Trophoblast cell (in vitro differentiated cells and primary cell): ENCODE measurements at regions not wholly inside any gene's neighbourhood (a gene's known extent, or its start where the extent isn't known, plus 50 kb on each side); places are given as distances from the start of the nearest gene placed in this dataset.
A peak's percentile ranks its signal among the peaks of the same experiment; 100 is the strongest.

Experiments
- DNase-seq, 2 donors: peaks; one replicate each; pipeline ENCODE4 v3.0.0-alpha.2; 2016
- H2AFZ ChIP-seq: 2 replicates; pipeline ENCODE4 v1.6.1; 2013; ENCODE audit warnings: low read length, moderate library complexity, mild to moderate bottlenecking; ENCODE audit not compliant: insufficient read depth, poor library complexity
- H2AK5ac ChIP-seq: 2 replicates; pipeline ENCODE4 v1.6.1; 2013; ENCODE audit warnings: mild to moderate bottlenecking, low read length
- H2BK120ac ChIP-seq: 2 replicates; pipeline ENCODE4 v1.6.1; 2013; ENCODE audit warnings: low read length, mild to moderate bottlenecking, moderate library complexity; ENCODE audit not compliant: insufficient read depth, poor library complexity
- H2BK12ac ChIP-seq: 2 replicates; pipeline ENCODE4 v1.6.1; 2013; ENCODE audit warnings: mild to moderate bottlenecking, low read length, moderate library complexity
- H2BK5ac ChIP-seq: 2 replicates; pipeline ENCODE4 v1.6.1; 2013; ENCODE audit warnings: low read length, low read depth, moderate library complexity, mild to moderate bottlenecking; ENCODE audit not compliant: poor library complexity
- H3K14ac ChIP-seq: 2 replicates; pipeline ENCODE4 v1.6.1; 2013; ENCODE audit warnings: mild to moderate bottlenecking, low read length
- H3K18ac ChIP-seq: 2 replicates; pipeline ENCODE4 v1.6.1; 2013; ENCODE audit warnings: mild to moderate bottlenecking, low read length
- H3K23ac ChIP-seq: 2 replicates; pipeline ENCODE4 v1.6.1; 2013; ENCODE audit warnings: low read length
- H3K27ac ChIP-seq: 2 replicates; pipeline ENCODE4 v1.5.1; 2013; ENCODE audit warnings: low read depth, mild to moderate bottlenecking, inconsistent platforms, low read length, moderate library complexity
- H3K27me3 ChIP-seq: 2 replicates; pipeline ENCODE4 v1.6.1; 2013; ENCODE audit warnings: inconsistent platforms, mild to moderate bottlenecking, low read length, moderate library complexity; ENCODE audit not compliant: insufficient read depth
- H3K36me3 ChIP-seq, 2 experiments: 1 replicate in 1 of 2; 2 replicates in 1 of 2; pipeline ENCODE4 v1.6.1; 2013; ENCODE audit warnings: low read length in 2 of 2, mild to moderate bottlenecking in 2 of 2, moderate library complexity in 1 of 2; ENCODE audit not compliant: insufficient read depth in 2 of 2, control insufficient read depth in 1 of 2
- H3K4ac ChIP-seq: 2 replicates; pipeline ENCODE4 v1.6.1; 2013; ENCODE audit warnings: low read depth, mild to moderate bottlenecking, low read length, moderate library complexity
- H3K4me1 ChIP-seq, 2 experiments: 1 replicate in 1 of 2; 2 replicates in 1 of 2; pipeline ENCODE4 v1.6.1; 2013; ENCODE audit warnings: low read length in 2 of 2, mild to moderate bottlenecking in 2 of 2, moderate library complexity in 1 of 2; ENCODE audit not compliant: insufficient read depth in 2 of 2, control insufficient read depth in 1 of 2
- H3K4me2 ChIP-seq: 2 replicates; pipeline ENCODE4 v1.6.1; 2013; ENCODE audit warnings: inconsistent platforms, mild to moderate bottlenecking, low read length, moderate library complexity
- H3K4me3 ChIP-seq: 2 replicates; pipeline ENCODE4 v1.5.1; 2013; ENCODE audit warnings: mild to moderate bottlenecking, low read depth, low read length, inconsistent platforms
- H3K79me1 ChIP-seq: one replicate; pipeline ENCODE4 v1.6.1; 2013; ENCODE audit warnings: low read length
- H3K79me2 ChIP-seq: 2 replicates; pipeline ENCODE4 v1.6.1; 2013; ENCODE audit warnings: low read length, mild to moderate bottlenecking; ENCODE audit not compliant: control insufficient read depth, insufficient read depth, poor library complexity
- H3K9ac ChIP-seq: 2 replicates; pipeline ENCODE4 v1.6.1; 2013; ENCODE audit warnings: mild to moderate bottlenecking, low read length
- H3K9me3 ChIP-seq: 2 replicates; pipeline ENCODE4 v1.6.1; 2013; ENCODE audit warnings: low read depth, mild to moderate bottlenecking, control low read depth, inconsistent platforms, low read length; ENCODE audit not compliant: insufficient read depth
- H4K12ac ChIP-seq: 2 replicates; pipeline ENCODE4 v1.6.1; 2013; ENCODE audit warnings: low read depth, mild to moderate bottlenecking, low read length, moderate library complexity
- H4K8ac ChIP-seq: 2 replicates; pipeline ENCODE4 v1.6.1; 2013; ENCODE audit warnings: low read depth, mild to moderate bottlenecking, low read length, moderate library complexity
- H4K91ac ChIP-seq: one replicate; pipeline ENCODE4 v1.6.1; 2013; ENCODE audit warnings: low read depth, mild to moderate bottlenecking, low read length, moderate library complexity
- WGBS: extraction: QIAGEN DNeasy Blood & Tissue Kit; methylation state at CpG from one replicate; pipeline ENCODE4 v1.1.7; 2013; ENCODE audit warnings: missing lambda C conversion rate; ENCODE audit not compliant: insufficient read length, insufficient coverage; ENCODE audit errors: extremely low coverage; 5-methylcytosine and 5-hydroxymethylcytosine counted together

GRCh38 chr16:59213952-59214351 is 479.8 kb upstream of the GOT2 start:
- no peak overlapping the region for H3K27ac ChIP-seq
- H3K79me2 ChIP-seq = no peaks in the 10 kb centered on the region
- no peak for DNase-seq
- no peak overlapping the region for H3K18ac ChIP-seq
- no peaks in the 10 kb centered on the region for H3K36me3 ChIP-seq
- H3K4me2 ChIP-seq = no peak overlapping the region
- no peak overlapping the region for H3K9ac ChIP-seq
- no peak overlapping the region for H2AFZ ChIP-seq
- H3K9me3 ChIP-seq = no peaks in the 10 kb centered on the region
- no peak overlapping the region for H4K8ac ChIP-seq
- H3K27me3 ChIP-seq = no peaks in the 10 kb centered on the region
- H2AK5ac ChIP-seq = no peak overlapping the region
- no peak overlapping the region for H4K12ac ChIP-seq
- no peak overlapping the region for H3K23ac ChIP-seq
- no peak overlapping the region for H2BK5ac ChIP-seq
- H3K79me1 ChIP-seq = no peaks in the 10 kb centered on the region
- WGBS = no CpG with 5 or more reads among the region's 1 CpG
- H3K4ac ChIP-seq = no peak overlapping the region
- no peak overlapping the region for H3K4me3 ChIP-seq
- no peak overlapping the region for H2BK120ac ChIP-seq
- no peak overlapping the region for H3K14ac ChIP-seq
- no peak overlapping the region for H4K91ac ChIP-seq
- H2BK12ac ChIP-seq = no peak overlapping the region
- H3K4me1 ChIP-seq = peaks cover 0 to 2% of the 10 kb centered on the region in 2 experiments

GRCh38 chr16:59212492-59213024 is 478.4 kb upstream of the GOT2 start:
- H2AFZ ChIP-seq = no peak overlapping the region
- H4K8ac ChIP-seq = no peak overlapping the region
- no peak overlapping the region for H3K4me3 ChIP-seq
- no peak overlapping the region for H3K18ac ChIP-seq
- H4K12ac ChIP-seq = no peak overlapping the region
- no peaks in the 10 kb centered on the region for H3K9me3 ChIP-seq
- no peak overlapping the region for H3K14ac ChIP-seq
- DNase-seq = no peak
- H3K27me3 ChIP-seq = no peaks in the 10 kb centered on the region
- H3K27ac ChIP-seq = no peak overlapping the region
- no peak overlapping the region for H2AK5ac ChIP-seq
- no peaks in the 10 kb centered on the region for H3K79me1 ChIP-seq
- H3K9ac ChIP-seq = no peak overlapping the region
- H2BK12ac ChIP-seq = no peak overlapping the region
- no peak overlapping the region for H3K4ac ChIP-seq
- H2BK5ac ChIP-seq = no peak overlapping the region
- no peaks in the 10 kb centered on the region for H3K79me2 ChIP-seq
- no CpG with 5 or more reads among the region's 1 CpG for WGBS
- H3K4me1 ChIP-seq = peaks cover 0 to 2% of the 10 kb centered on the region in 2 experiments
- H3K4me2 ChIP-seq = no peak overlapping the region
- H4K91ac ChIP-seq = no peak overlapping the region
- H3K36me3 ChIP-seq = no peaks in the 10 kb centered on the region
- H3K23ac ChIP-seq = no peak overlapping the region
- H2BK120ac ChIP-seq = no peak overlapping the region

GRCh38 chr16:59210955-59211541 is 476.9 kb upstream of the GOT2 start:
- Histone ChIP-seq H3K23ac (no peak overlapping the region), H3K18ac (no peak overlapping the region), H3K4me1 (peaks cover 0 to 2% of the 10 kb centered on the region in 2 experiments), H2BK120ac (no peak overlapping the region), H3K36me3 (no peaks in the 10 kb centered on the region), H3K27ac (no peak overlapping the region), H3K79me1 (no peaks in the 10 kb centered on the region), H3K27me3 (no peaks in the 10 kb centered on the region), H3K9me3 (no peaks in the 10 kb centered on the region), H4K8ac (no peak overlapping the region), H2AFZ (no peak overlapping the region), H3K14ac (no peak overlapping the region), H4K12ac (no peak overlapping the region), H3K4me3 (no peak overlapping the region), H3K79me2 (no peaks in the 10 kb centered on the region), H3K4me2 (peak overlapping the region; percentile 40), H3K9ac (no peak overlapping the region), H4K91ac (no peak overlapping the region), H3K4ac (no peak overlapping the region), H2AK5ac (no peak overlapping the region), H2BK5ac (no peak overlapping the region), H2BK12ac (no peak overlapping the region)
- DNase-seq = no peak
- no CpG with 5 or more reads among the region's 7 CpGs for WGBS

- Histone ChIP-seq H3K79me2 (no peaks in the 10 kb centered on the region), H2BK5ac (no peak overlapping the region)
- whole genome bisulfite sequencing = no CpG with 5 or more reads among the region's 4 CpGs
Measured at GRCh38 chr16:59205403-59205802, 471.3 kb upstream of the GOT2 start.

More at GRCh38 chr16:59205403-59205802, 471.3 kb upstream of the GOT2 start:
- no peak overlapping the region for H3K4ac ChIP-seq
- no peak overlapping the region for H2BK120ac ChIP-seq
- no peak overlapping the region for H3K14ac ChIP-seq
- H4K8ac ChIP-seq = no peak overlapping the region
- no peak overlapping the region for H4K91ac ChIP-seq
- no peaks in the 10 kb centered on the region for H3K36me3 ChIP-seq
- H3K23ac ChIP-seq = no peak overlapping the region
- H3K27ac ChIP-seq = no peak overlapping the region
- no peak overlapping the region for H3K4me2 ChIP-seq
- no peaks in the 10 kb centered on the region for H3K9me3 ChIP-seq
- H3K4me1 ChIP-seq = no peaks in the 10 kb centered on the region
- H3K27me3 ChIP-seq = no peaks in the 10 kb centered on the region
- H3K4me3 ChIP-seq = no peak overlapping the region
- no peak for DNase-seq
- H3K18ac ChIP-seq = no peak overlapping the region
- H4K12ac ChIP-seq = no peak overlapping the region
- H3K9ac ChIP-seq = no peak overlapping the region
- no peak overlapping the region for H2AK5ac ChIP-seq
- no peak overlapping the region for H2BK12ac ChIP-seq
- H2AFZ ChIP-seq = no peak overlapping the region
- H3K79me1 ChIP-seq = no peaks in the 10 kb centered on the region
